ENCODE measurements at regions not wholly inside any gene's neighbourhood (a gene's known extent, or its start where the extent isn't known, plus 50 kb on each side); places are given as distances from the start of the nearest gene placed in this dataset.

DNA sequence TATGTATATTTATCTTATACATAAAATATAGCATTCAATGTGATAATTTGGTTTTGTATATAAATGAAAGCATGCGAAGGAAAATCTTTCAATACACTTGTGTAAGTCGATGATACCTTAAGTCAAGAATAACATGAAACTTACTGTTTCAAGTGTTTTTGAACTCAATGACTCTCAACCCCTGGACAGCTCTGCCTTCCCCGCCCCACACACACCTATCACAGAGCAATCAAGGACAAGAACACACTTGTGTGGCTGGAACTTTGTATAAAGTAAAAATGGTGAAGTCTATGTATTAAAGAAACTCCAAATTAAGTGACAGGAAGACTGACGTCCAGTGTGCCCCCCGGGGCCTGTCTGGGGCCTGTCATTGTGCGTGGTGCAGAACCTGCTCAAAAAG, 478.6 kb upstream of the AKR1E2 start:
- TF ChIP-seq CTCF (IDR thresholded peaks at IDR 0.05; ENCODE audit: insufficient read depth, low read length) (no peak), POLR2AphosphoS5 (IDR thresholded peaks at IDR 0.05; ENCODE audit: low read depth) (no peak), GABPA (IDR thresholded peaks at IDR 0.05; ENCODE audit: low read depth) (no peak), SPI1 (IDR thresholded peaks at IDR 0.05; ENCODE audit: borderline replicate concordance, low read depth) (no peak)
- TF ChIP-seq, protein P1, sequence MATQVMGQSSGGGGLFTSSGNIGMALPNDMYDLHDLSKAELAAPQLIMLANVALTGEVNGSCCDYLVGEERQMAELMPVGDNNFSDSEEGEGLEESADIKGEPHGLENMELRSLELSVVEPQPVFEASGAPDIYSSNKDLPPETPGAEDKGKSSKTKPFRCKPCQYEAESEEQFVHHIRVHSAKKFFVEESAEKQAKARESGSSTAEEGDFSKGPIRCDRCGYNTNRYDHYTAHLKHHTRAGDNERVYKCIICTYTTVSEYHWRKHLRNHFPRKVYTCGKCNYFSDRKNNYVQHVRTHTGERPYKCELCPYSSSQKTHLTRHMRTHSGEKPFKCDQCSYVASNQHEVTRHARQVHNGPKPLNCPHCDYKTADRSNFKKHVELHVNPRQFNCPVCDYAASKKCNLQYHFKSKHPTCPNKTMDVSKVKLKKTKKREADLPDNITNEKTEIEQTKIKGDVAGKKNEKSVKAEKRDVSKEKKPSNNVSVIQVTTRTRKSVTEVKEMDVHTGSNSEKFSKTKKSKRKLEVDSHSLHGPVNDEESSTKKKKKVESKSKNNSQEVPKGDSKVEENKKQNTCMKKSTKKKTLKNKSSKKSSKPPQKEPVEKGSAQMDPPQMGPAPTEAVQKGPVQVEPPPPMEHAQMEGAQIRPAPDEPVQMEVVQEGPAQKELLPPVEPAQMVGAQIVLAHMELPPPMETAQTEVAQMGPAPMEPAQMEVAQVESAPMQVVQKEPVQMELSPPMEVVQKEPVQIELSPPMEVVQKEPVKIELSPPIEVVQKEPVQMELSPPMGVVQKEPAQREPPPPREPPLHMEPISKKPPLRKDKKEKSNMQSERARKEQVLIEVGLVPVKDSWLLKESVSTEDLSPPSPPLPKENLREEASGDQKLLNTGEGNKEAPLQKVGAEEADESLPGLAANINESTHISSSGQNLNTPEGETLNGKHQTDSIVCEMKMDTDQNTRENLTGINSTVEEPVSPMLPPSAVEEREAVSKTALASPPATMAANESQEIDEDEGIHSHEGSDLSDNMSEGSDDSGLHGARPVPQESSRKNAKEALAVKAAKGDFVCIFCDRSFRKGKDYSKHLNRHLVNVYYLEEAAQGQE (IDR thresholded peaks at IDR 0.05; ENCODE audit: insufficient replicate concordance, low read depth): no peak
